ENCODE measurements at regions not wholly inside any gene's neighbourhood (a gene's known extent, or its start where the extent isn't known, plus 50 kb on each side); places are given as distances from the start of the nearest gene placed in this dataset.

DNA sequence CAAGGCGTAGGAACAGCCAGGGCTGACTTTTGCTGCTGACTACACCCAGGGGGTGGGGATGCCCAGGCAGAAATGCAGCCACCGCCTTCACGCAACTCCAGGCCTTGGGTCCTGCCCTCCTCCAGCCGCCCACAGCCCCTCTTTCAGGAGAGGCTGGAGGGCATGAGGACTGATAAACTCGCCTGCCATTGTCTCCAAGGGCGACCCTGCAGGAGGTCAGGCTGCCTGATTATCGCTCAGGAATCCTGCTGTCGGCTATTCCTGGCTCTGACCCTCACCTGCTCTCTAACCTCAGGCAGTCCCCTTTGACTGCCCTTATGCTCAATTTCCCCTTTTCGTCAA is 62.0 kb upstream of the HDDC2 start:
- Histone ChIP-seq H3K4me3 (ENCODE audit: control extremely low read depth in 1 of 5, extremely low read depth in 1 of 5, insufficient read depth in 1 of 5, low read depth in 2 of 5, low read length in 4 of 5) (no peak overlapping the region), H3K4me2 (replicated peaks; ENCODE audit: low read depth, low read length, poor library complexity, severe bottlenecking) (peak overlapping the region; percentile 77), H3K9me3 (ENCODE audit: control extremely low read depth in 1 of 3, control insufficient read depth in 2 of 3, insufficient read depth in 1 of 3, low read length in 2 of 3) (peaks cover 0 to 4% (median 0%) of the 10 kb centered on the region in 3 donors), H3K36me3 (replicated peaks in 1 of 2; ENCODE audit: control extremely low read depth in 1 of 2, control insufficient read depth in 1 of 2, extremely low read depth in 1 of 2, insufficient read depth in 2 of 2, low read length in 1 of 2) (no peaks in the 10 kb centered on the region), H3K27ac (ENCODE audit: low read length in 2 of 2) (no peak overlapping the region), H3K79me2 (ENCODE audit: control insufficient read depth, insufficient read depth, low read length) (no peaks in the 10 kb centered on the region), H4K20me1 (ENCODE audit: control insufficient read depth, insufficient read depth, low read length, poor library complexity, severe bottlenecking) (no peaks in the 10 kb centered on the region), H3K4me1 (ENCODE audit: control insufficient read depth in 2 of 2, insufficient read depth in 2 of 2, low read length in 2 of 2) (peaks cover 12 to 13% of the 10 kb centered on the region in 2 donors), H2AFZ (ENCODE audit: insufficient read depth, low read depth, low read length, poor library complexity, severe bottlenecking) (no peak overlapping the region), H3K27me3 (replicated peaks in 1 of 4; ENCODE audit: control extremely low read depth in 1 of 4, control insufficient read depth in 3 of 4, insufficient read depth in 4 of 4, low read length in 3 of 4) (peaks cover 0 to 27% (median 21%) of the 10 kb centered on the region in 4 experiments), H3K9ac (ENCODE audit: low read length) (peak overlapping the region; percentile 52)
- ChIA-PET CTCF (no interaction called here), POLR2A (no interaction called here)
- intact Hi-C loops (cut with micrococcal nuclease), result no loop called here
- no peaks in the 10 kb centered on the region for H3K9me3 Mint-ChIP-seq (ENCODE audit: insufficient read depth)
- peak overlapping the region; percentile 14 for H3K4me3 Mint-ChIP-seq
- ATAC-seq (ENCODE audit: low read depth), result no peak
- DNase-seq, result no peak
- H3K4me1 Mint-ChIP-seq, result peaks cover 10% of the 10 kb centered on the region
- peaks cover 54% of the 10 kb centered on the region for H3K27me3 Mint-ChIP-seq
- no peak overlapping the region for H3K27ac Mint-ChIP-seq
- WGBS (ENCODE audit: insufficient coverage), result 79% methylated on average over 7 of the region's 9 CpGs
- TF ChIP-seq EZH2 (IDR thresholded peaks at IDR 0.05; ENCODE audit: borderline replicate concordance, insufficient read depth, low read depth, low read length, poor library complexity, severe bottlenecking), result no peak
- TF ChIP-seq, protein P1, sequence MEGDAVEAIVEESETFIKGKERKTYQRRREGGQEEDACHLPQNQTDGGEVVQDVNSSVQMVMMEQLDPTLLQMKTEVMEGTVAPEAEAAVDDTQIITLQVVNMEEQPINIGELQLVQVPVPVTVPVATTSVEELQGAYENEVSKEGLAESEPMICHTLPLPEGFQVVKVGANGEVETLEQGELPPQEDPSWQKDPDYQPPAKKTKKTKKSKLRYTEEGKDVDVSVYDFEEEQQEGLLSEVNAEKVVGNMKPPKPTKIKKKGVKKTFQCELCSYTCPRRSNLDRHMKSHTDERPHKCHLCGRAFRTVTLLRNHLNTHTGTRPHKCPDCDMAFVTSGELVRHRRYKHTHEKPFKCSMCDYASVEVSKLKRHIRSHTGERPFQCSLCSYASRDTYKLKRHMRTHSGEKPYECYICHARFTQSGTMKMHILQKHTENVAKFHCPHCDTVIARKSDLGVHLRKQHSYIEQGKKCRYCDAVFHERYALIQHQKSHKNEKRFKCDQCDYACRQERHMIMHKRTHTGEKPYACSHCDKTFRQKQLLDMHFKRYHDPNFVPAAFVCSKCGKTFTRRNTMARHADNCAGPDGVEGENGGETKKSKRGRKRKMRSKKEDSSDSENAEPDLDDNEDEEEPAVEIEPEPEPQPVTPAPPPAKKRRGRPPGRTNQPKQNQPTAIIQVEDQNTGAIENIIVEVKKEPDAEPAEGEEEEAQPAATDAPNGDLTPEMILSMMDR (IDR thresholded peaks at IDR 0.05), result no peak

DNA sequence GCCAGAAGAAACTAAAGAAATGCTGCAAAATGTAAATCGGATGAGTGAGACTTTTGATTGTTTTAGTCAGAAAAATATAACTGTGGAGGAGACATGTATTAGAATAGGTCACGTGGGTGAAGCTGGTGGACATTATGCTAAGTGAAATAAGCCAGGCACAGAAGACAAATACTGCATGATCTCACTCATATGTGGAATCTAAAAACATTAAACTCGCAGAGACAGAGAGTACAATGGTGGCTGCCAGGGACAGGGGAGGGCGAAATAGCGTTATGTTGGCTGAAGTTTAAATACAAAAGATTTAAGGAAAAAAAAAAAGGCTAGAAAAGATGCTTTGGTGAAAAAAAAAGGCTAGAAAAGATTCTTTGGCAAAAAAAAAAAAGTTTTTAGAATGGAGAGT is 63.5 kb upstream of the HDDC2 start:
- DNase-seq (no peak), ATAC-seq (ENCODE audit: low read depth) (no peak)
- Histone ChIP-seq H3K27me3 (replicated peaks in 1 of 4; ENCODE audit: control extremely low read depth in 1 of 4, control insufficient read depth in 3 of 4, insufficient read depth in 4 of 4, low read length in 3 of 4) (peaks cover 0 to 25% (median 21%) of the 10 kb centered on the region in 4 experiments), H3K36me3 (replicated peaks in 1 of 2; ENCODE audit: control extremely low read depth in 1 of 2, control insufficient read depth in 1 of 2, extremely low read depth in 1 of 2, insufficient read depth in 2 of 2, low read length in 1 of 2) (no peaks in the 10 kb centered on the region), H4K20me1 (ENCODE audit: control insufficient read depth, insufficient read depth, low read length, poor library complexity, severe bottlenecking) (no peaks in the 10 kb centered on the region), H3K9me3 (ENCODE audit: control extremely low read depth in 1 of 3, control insufficient read depth in 2 of 3, insufficient read depth in 1 of 3, low read length in 2 of 3) (peaks cover 0 to 4% (median 0%) of the 10 kb centered on the region in 3 donors), H3K4me3 (ENCODE audit: control extremely low read depth in 1 of 5, extremely low read depth in 1 of 5, insufficient read depth in 1 of 5, low read depth in 2 of 5, low read length in 4 of 5) (no peak overlapping the region), H3K79me2 (ENCODE audit: control insufficient read depth, insufficient read depth, low read length) (no peaks in the 10 kb centered on the region), H3K4me1 (ENCODE audit: control insufficient read depth in 2 of 2, insufficient read depth in 2 of 2, low read length in 2 of 2) (peaks cover 12 to 13% of the 10 kb centered on the region in 2 donors), H3K9ac (ENCODE audit: low read length) (no peak overlapping the region), H3K4me2 (replicated peaks; ENCODE audit: low read depth, low read length, poor library complexity, severe bottlenecking) (no peak overlapping the region), H2AFZ (ENCODE audit: insufficient read depth, low read depth, low read length, poor library complexity, severe bottlenecking) (no peak overlapping the region), H3K27ac (ENCODE audit: low read length in 2 of 2) (no peak overlapping the region)
- 86% methylated on average over 4 of the region's 5 CpGs for WGBS (ENCODE audit: insufficient coverage)
- Mint-ChIP-seq H3K27ac (no peak overlapping the region), H3K27me3 (peaks cover 50% of the 10 kb centered on the region), H3K4me3 (no peak overlapping the region), H3K4me1 (peaks cover 10% of the 10 kb centered on the region), H3K9me3 (ENCODE audit: insufficient read depth) (no peaks in the 10 kb centered on the region)
- intact Hi-C loops (cut with micrococcal nuclease), result no loop called here
- POLR2A ChIA-PET, result no interaction called here
- CTCF ChIA-PET, result no interaction called here
- no peak for TF ChIP-seq EZH2 (IDR thresholded peaks at IDR 0.05; ENCODE audit: borderline replicate concordance, insufficient read depth, low read depth, low read length, poor library complexity, severe bottlenecking)
- TF ChIP-seq, protein P1 (IDR thresholded peaks at IDR 0.05), result no peak
